Tibial nerve (tissue), 4 donors: ENCODE measurements at regions not wholly inside any gene's neighbourhood (a gene's known extent, or its start where the extent isn't known, plus 50 kb on each side); places are given as distances from the start of the nearest gene placed in this dataset.

ENCODE experiments used
- DNase-seq, 2 donors: peaks; one replicate each; pipeline ENCODE4 v3.0.0-alpha.2; 2019; ENCODE audit warnings: low spot score in 2 of 2
- H3K27ac ChIP-seq, 4 donors: fragments of 200-600 bp; sonication (generic) in 3 of 4; one replicate each; pipeline ENCODE4 v1.5.1; 2017 to 2019; ENCODE audit warnings: mild to moderate bottlenecking in 1 of 4
- H3K27me3 ChIP-seq, 2 donors: fragments of 200-600 bp; sonication (generic) in 1 of 2; one replicate each; pipeline versions ENCODE4 v1.5.1 to v1.6.0; 2017 to 2019
- H3K36me3 ChIP-seq, 3 donors: fragments of 200-600 bp; sonication (generic); one replicate each; pipeline ENCODE4 v1.5.1; 2018 to 2019
- H3K4me1 ChIP-seq, 4 donors: fragments of 200-600 bp; sonication (generic) in 3 of 4; one replicate each; pipeline ENCODE4 v1.5.1; 2017 to 2019
- H3K4me3 ChIP-seq, 4 donors: fragments of 200-600 bp; sonication (generic) in 3 of 4; one replicate each; pipeline ENCODE4 v1.5.1; 2017 to 2019; ENCODE audit warnings: mild to moderate bottlenecking in 1 of 4, moderate library complexity in 1 of 4
- H3K9me3 ChIP-seq, 4 donors: fragments of 200-600 bp; sonication (generic) in 3 of 4; one replicate each; pipeline ENCODE4 v1.5.1; 2017 to 2019
- CTCF ChIP-seq, 5 experiments: fragments of 200-600 bp in 3 of 5; fragments of 450-650 bp in 2 of 5; sonication (generic) in 3 of 5; IDR thresholded peaks; one replicate each; pipeline ENCODE4 v1.5.1; 2016 to 2019; ENCODE audit warnings: antibody characterized with exemption in 5 of 5, mild to moderate bottlenecking in 3 of 5, moderate library complexity in 2 of 5
- EP300 ChIP-seq, 2 donors: sonication (generic); formaldehyde crosslinking; IDR thresholded peaks; one replicate each; pipeline ENCODE4 v1.6.1; 2017; ENCODE audit warnings: antibody characterized with exemption in 2 of 2, mild to moderate bottlenecking in 1 of 2
- POLR2A ChIP-seq, 2 donors: fragments of 450-650 bp; IDR thresholded peaks; one replicate each; pipeline ENCODE4 v1.6.1; 2017; ENCODE audit warnings: antibody characterized with exemption in 2 of 2, mild to moderate bottlenecking in 2 of 2, moderate library complexity in 2 of 2
- WGBS, 2 donors: methylation state at CpG; one replicate each; pipeline ENCODE4 v1.1.5; 2018; 5-methylcytosine and 5-hydroxymethylcytosine counted together

GRCh38 chr1:78291418-78291817 is 199.4 kb upstream of the PTGFR start:
- WGBS, 2 donors = 66 to 69% methylated on average over 2 of the region's 2 CpGs

GRCh38 chr1:78291872-78292271 is 198.9 kb upstream of the PTGFR start:
- Histone ChIP-seq H3K9me3 (no peaks in the 10 kb centered on the region), H3K4me1 (peaks cover 0 to 9% (median 0%) of the 10 kb centered on the region in 4 donors), H3K27me3 (no peaks in the 10 kb centered on the region), H3K27ac (peak overlapping the region in 1 of 4 donors; percentile 73), H3K4me3 (no peak overlapping the region), H3K36me3 (no peaks in the 10 kb centered on the region)
- TF ChIP-seq CTCF (IDR thresholded peaks at IDR 0.05) = no peak
- no peak for TF ChIP-seq EP300 (IDR thresholded peaks at IDR 0.05)
- TF ChIP-seq POLR2A (IDR thresholded peaks at IDR 0.05) = no peak
- DNase-seq = no peak

More at GRCh38 chr1:78291418-78291817, 199.4 kb upstream of the PTGFR start:
- peak in 1 of 2 donors; percentile 45 for DNase-seq
- Histone ChIP-seq H3K4me3 (no peak overlapping the region), H3K27me3 (no peaks in the 10 kb centered on the region), H3K4me1 (peaks cover 0 to 9% (median 0%) of the 10 kb centered on the region in 4 donors), H3K27ac (peak overlapping the region in 1 of 4 donors; percentile 73), H3K9me3 (no peaks in the 10 kb centered on the region), H3K36me3 (no peaks in the 10 kb centered on the region)
- peak in 1 of 2 donors; percentile 55 for TF ChIP-seq EP300 (IDR thresholded peaks at IDR 0.05)
- no peak for TF ChIP-seq CTCF (IDR thresholded peaks at IDR 0.05)

- no peaks in the 10 kb centered on the region for H3K36me3 ChIP-seq
- no peaks in the 10 kb centered on the region for H3K9me3 ChIP-seq
- no peak for DNase-seq
- 64 to 73% methylated on average over 3 of the region's 3 CpGs for WGBS, 2 donors
- peak overlapping the region in 1 of 4 donors; percentile 73 for H3K27ac ChIP-seq
- TF ChIP-seq CTCF (IDR thresholded peaks at IDR 0.05) = no peak
- no peak for TF ChIP-seq EP300 (IDR thresholded peaks at IDR 0.05)
- no peak for TF ChIP-seq POLR2A (IDR thresholded peaks at IDR 0.05)
- no peaks in the 10 kb centered on the region for H3K27me3 ChIP-seq
- no peak overlapping the region for H3K4me3 ChIP-seq
- peaks cover 0 to 9% (median 0%) of the 10 kb centered on the region in 4 donors for H3K4me1 ChIP-seq
Measured at GRCh38 chr1:78292361-78292760, 198.4 kb upstream of the PTGFR start.

- Histone ChIP-seq H3K4me3 (no peak overlapping the region), H3K27ac (no peak overlapping the region), H3K36me3 (no peaks in the 10 kb centered on the region), H3K4me1 (no peaks in the 10 kb centered on the region), H3K9me3 (no peaks in the 10 kb centered on the region), H3K27me3 (no peaks in the 10 kb centered on the region)
- TF ChIP-seq CTCF (IDR thresholded peaks at IDR 0.05) (no peak), POLR2A (IDR thresholded peaks at IDR 0.05) (no peak), EP300 (IDR thresholded peaks at IDR 0.05) (no peak)
- no peak for DNase-seq
- 91 to 93% methylated on average over 4 of the region's 4 CpGs for WGBS, 2 donors
Measured at GRCh38 chr1:78297836-78298235, 192.9 kb upstream of the PTGFR start.

GRCh38 chr1:78298349-78298748 is 192.4 kb upstream of the PTGFR start:
- H3K27me3 ChIP-seq = no peaks in the 10 kb centered on the region
- no peaks in the 10 kb centered on the region for H3K4me1 ChIP-seq
- WGBS, 2 donors = 71 to 77% methylated on average over 3 of the region's 3 CpGs
- no peak overlapping the region for H3K4me3 ChIP-seq
- no peak overlapping the region for H3K27ac ChIP-seq
- H3K9me3 ChIP-seq = no peaks in the 10 kb centered on the region
- no peaks in the 10 kb centered on the region for H3K36me3 ChIP-seq
- TF ChIP-seq CTCF (IDR thresholded peaks at IDR 0.05) = no peak
- TF ChIP-seq POLR2A (IDR thresholded peaks at IDR 0.05) = no peak
- TF ChIP-seq EP300 (IDR thresholded peaks at IDR 0.05) = no peak
- DNase-seq = no peak
